DND-41 (cell line): ENCODE measurements at regions not wholly inside any gene's neighbourhood (a gene's known extent, or its start where the extent isn't known, plus 50 kb on each side); places are given as distances from the start of the nearest gene placed in this dataset.

Experiments
- EZH2 ChIP-seq: IDR thresholded peaks from 3 replicates; pipeline ENCODE4 v1.6.1; 2012; ENCODE audit warnings: borderline replicate concordance, low read depth, mild to moderate bottlenecking, moderate library complexity, low read length, inconsistent platforms; ENCODE audit not compliant: severe bottlenecking
- TF ChIP-seq, protein P1 (sequence below): IDR thresholded peaks from 2 replicates; pipeline ENCODE4 v1.5.1; 2012; ENCODE audit warnings: borderline replicate concordance, low read length, moderate library complexity, mild to moderate bottlenecking; ENCODE audit not compliant: poor library complexity, severe bottlenecking; ENCODE audit errors: extremely low read depth

DNA sequence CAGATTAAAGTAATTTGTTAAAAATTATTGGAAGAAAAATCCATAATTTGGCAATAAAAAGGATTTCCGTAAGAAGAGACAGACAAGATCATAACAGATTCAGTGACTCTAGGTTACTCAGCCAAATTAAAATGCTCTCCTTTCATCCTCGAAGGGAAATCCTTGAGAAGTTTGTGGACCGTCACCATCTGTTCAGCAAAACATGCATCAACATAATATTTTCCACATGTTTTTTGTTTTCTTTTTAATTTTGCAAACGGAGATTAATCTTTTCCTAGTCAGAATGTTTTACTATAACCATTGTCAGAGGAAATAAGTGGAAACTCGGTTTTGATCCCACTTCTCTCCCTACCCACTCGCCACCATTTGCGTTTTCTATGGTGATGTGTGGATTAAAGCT is 128.3 kb downstream of the TMCO5A start:
- TF ChIP-seq, protein P1, sequence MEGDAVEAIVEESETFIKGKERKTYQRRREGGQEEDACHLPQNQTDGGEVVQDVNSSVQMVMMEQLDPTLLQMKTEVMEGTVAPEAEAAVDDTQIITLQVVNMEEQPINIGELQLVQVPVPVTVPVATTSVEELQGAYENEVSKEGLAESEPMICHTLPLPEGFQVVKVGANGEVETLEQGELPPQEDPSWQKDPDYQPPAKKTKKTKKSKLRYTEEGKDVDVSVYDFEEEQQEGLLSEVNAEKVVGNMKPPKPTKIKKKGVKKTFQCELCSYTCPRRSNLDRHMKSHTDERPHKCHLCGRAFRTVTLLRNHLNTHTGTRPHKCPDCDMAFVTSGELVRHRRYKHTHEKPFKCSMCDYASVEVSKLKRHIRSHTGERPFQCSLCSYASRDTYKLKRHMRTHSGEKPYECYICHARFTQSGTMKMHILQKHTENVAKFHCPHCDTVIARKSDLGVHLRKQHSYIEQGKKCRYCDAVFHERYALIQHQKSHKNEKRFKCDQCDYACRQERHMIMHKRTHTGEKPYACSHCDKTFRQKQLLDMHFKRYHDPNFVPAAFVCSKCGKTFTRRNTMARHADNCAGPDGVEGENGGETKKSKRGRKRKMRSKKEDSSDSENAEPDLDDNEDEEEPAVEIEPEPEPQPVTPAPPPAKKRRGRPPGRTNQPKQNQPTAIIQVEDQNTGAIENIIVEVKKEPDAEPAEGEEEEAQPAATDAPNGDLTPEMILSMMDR: no peak
- no peak for TF ChIP-seq EZH2
